Cardiac septum (tissue), 1 donor: ENCODE measurements at regions not wholly inside any gene's neighbourhood (a gene's known extent, or its start where the extent isn't known, plus 50 kb on each side); places are given as distances from the start of the nearest gene placed in this dataset.
"Not testable (repeated sequence)": the region's sequence is repeated elsewhere in the genome, so short reads cannot be mapped to it uniquely, and the experiment has no call there.

Source experiments
- DNase-seq: peaks from one replicate; pipeline ENCODE4 v3.0.0-alpha.2; 2020; ENCODE audit warnings: low spot score
- intact Hi-C: fragments of 100-400 bp; cut with DNase I; formaldehyde crosslinking; loops from one replicate; pipeline ENCODE4 v1.14.0; 2022
- donor health status: DM: no; HTN: no; CAD: no.

DNA sequence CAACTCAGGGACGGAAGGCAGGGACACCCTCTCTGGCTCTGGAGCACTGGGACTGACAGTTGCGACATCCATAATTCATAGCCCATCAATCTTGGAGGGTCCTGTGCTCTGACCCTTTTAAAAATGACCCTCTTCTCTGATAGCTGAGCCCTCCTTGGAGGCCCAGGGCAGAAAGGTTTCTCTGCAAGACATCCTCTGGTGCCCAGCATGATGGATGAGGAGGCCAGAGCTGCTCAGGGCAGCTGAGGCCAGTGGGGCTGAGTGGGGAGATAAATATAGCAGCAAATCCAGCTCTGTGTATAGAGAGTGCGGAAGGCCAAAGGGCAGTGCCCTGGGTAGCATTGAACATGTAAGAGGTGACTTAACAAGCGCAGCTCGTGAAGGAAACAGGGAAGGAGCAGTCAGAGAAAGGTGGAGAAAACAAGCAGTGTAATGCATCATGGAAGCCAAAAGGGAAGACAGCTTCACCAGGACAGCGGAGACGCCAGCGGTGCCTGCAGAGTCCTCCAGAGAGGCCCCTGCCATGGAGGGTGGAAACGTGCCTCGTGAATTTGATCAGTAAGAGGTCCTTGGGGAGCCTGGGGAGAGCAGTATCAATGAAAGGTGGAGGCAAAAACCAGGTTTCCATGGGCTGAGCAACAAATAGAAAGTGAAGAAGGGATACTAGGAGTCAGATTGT is 50.4 kb upstream of the FMOD start:
- intact Hi-C loops: no loop called here
- DNase-seq: no peak

DNA sequence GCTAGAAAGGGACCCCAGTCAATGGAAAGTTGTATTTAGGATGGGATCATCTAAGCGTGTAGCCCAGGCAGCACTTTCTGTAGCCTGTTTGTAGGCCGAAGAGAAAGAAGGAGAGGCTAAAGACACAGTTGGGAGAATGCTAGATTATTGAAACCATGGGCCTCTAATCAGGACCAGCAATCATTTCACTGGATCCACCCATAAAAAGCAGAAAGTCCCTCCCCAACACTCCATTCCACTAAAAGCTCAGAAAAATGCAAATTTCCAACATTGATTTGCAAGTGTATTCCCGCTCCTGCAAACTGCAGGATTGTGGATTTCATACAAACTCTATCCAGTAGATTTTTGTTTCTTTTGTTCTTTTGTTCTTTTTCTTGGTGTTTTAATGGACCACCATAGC is 51.2 kb upstream of the FMOD start:
- intact Hi-C loops: no loop called here
- DNase-seq: no peak

DNA sequence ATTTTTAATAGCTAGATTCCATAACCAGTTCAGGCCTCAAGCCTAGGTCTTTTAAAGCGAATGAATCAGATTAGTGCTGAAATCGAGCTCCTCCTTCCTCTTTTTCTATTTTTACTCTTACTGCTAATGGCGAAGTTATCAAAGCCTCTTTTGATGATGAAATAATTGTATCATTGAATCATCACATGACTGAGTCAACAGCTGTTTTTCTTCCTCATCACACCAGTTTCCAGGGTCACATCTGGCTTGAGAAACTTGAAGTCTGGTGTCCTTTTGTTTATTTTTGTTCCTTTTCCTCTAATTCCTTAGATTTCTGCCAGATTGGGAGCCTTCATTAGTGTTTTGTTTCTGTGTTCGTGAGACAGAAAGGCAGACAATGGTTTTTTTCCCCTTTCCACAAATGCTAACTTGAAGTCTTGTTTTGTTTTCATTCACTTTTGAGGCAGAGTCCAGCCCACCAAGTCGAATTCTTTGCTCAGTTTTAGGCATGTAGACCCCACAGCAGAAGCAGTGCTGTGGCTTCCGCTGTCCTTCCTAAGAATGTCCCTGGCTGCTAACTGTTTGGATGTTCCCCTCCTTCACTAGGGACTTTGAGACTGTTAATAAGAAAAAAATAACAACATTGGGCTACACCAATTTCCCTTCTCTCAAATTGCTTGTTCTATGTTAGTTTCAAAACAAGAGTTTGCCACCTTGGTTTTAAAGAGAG is 51.9 kb upstream of the FMOD start:
- intact Hi-C loops: no loop called here
- no peak for DNase-seq

DNA sequence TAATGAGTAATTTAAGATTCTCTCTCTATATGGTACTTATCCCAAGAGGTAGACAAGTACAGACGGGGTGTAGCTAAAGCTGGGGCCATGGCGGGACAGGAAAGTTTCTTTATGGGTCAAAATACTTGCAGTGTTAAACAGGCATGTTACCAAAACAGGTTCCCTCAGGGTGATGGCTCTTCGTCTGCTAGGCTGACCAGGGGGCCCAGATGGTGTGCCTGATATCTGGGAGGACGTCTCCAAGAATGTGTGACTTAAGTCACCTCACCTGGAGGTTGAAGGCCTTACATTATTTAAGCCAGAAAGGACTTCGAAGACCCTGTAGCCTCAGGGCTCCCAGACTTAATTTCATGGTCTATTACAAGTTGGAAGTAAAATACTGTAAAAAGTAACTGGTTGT is 52.7 kb upstream of the FMOD start:
- no peak for DNase-seq
- intact Hi-C loops: no loop called here

DNA sequence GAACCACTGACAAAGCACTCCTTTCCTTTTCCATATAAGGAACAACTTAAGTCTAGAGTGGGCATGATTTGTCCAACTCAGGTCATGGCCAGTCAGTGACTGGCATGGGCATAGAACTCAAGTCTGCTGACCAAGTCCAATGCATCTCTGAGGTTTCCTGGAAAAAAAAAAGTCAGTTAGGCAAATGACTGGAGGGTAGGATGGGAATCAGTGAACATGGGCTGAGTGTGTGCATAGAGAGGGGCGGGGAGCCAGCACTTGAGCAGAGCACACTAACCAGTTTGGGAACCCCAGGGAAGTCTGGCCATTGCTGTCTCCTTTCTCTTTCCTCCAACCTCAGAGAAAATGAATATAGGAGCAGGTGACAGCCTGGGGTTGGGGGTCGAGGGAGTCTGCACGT is 53.6 kb upstream of the FMOD start:
- DNase-seq: no peak
- intact Hi-C loops: no loop called here

DNA sequence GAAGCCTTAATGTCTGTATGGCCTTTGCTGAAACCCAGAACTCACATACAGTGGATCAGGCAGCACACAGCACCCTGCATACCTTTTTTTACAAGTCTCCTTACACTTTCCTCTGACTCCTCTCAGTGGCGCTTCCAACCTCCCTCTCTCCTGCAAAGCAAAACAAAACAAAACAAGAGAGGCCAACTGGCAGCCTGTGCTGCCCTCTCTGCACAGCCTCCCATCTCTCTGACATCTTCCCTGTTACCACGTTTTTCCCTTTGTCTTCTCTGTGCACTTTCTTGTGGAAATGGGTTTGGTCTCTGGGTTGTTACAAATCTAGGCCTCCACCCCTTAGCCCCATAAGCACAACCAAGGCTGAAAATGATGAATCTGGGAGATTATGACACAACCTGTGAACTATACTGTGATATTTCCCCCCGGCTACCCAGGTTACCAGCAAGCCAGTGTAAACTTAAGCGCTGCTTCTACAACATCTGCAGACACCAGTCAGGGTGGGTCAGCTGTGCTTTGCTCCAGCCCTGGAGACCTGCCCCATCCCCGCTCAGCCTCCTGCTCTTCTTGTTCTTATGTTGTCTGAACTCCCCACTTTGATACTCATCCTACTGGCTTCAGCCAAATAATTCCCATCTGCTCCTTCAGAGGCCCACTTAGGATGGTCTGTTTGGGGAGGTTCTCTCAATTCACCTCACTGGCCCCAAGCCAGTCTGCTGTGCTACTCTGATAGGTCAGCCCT is 54.9 kb upstream of the FMOD start:
- no peak for DNase-seq
- intact Hi-C loops: loop anchor here (5.0 kb wide), 2 partner anchors 36 to 39 kb away; no protein-coding TSS in a partner anchor

DNA sequence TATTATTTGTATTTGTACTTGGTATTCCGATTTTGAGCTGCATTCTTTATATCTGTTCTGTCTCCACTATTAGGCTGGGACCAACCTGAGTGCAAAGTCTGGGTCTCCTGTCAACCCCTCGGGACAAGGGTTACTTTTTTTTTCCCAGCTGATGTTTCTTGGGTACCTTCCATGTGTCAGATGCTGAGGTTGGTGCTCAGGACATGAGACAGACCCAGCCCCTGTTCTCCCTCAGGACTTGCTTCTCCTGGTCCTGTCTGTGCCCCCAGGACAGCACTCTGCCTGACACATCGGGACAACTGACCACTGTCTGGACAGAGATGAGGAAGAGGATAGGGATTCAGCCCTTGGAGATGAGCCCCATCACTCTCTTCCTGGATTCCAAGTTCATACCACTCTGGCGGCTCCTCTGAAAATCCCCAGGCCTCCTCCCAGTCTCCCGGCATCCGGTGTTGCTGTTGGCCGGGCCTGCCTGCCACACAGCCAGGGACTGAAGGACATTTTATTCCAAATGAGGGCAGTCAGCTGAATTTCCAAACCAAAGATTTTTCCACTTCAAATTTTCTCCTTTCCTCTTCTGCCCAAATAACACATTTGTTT is 55.6 kb upstream of the FMOD start:
- intact Hi-C loops: loop anchor here (5.0 kb wide), 2 partner anchors 36 to 39 kb away; no protein-coding TSS in a partner anchor
- peak; percentile 85 for DNase-seq

DNA sequence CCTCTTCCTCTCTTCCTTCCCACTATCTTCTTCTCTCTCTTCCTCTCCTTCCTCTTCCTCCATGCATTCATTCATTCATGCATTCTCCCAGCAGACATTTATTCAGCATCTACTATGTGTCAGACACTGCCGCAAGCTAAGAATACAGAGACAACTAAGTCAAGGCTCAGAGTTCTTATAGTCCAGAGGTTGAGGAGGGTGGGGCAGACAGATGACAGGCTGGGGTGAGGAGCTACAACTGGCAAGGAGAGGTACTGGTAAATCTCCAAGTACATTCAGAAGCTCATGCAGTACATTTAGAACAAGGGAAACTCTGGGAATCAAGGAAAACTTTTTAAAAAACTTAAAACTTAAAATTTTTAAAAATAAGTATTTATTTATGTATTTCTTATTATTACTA is 56.4 kb upstream of the FMOD start:
- no peak for DNase-seq
- intact Hi-C loops: loop anchor here (5.0 kb wide), 2 partner anchors 35 to 40 kb away; no protein-coding TSS in a partner anchor

DNA sequence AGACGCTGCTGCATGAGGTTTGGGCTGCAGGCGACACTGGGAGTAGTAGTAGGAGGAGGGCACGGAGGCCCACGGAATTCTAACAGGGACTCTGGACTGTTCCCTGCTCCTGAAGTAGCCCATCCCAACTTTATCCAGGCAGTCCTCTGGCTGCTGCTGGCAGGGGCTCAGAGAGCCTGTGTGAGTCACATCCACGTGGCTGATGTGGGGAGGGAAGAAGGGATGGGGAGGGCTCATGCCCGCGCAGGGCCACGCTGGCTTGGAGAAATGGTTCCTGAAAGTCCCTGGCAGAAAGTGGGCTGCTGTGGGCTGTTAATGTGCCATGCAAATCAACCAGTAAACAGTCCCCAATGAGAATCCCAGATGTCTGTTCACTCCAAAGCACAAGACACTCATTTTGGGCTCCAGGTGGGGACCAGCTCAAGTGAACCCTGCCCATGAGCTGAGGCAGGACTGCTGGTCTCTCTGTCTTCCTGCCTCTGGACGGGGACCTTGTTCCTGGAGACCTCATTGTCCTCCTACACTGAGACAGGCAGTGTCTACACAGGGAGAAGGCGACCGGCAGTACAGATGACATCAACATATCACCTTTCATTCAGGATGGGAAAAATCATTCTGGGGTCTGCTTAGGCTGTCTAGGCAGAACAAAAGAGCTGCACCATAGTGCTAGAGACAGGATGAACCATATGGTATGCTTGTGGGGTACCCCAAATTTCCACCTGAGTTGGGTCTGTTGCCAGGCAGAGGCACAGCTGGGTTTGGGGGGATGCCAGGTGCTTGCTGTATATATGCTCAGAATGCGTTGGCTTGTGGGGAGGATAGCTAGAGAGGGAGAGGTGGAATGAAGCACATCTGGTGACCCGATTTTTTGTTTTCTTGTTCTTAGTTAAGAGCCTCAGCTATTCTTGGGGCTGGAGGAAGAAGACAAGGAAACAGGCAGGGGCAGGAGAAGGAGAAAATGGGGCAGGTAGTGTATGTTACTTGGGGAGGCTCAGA is 57.9 kb upstream of the FMOD start:
- intact Hi-C loops: loop anchor here (5.0 kb wide), 2 partner anchors 34 to 41 kb away; no protein-coding TSS in a partner anchor

DNA sequence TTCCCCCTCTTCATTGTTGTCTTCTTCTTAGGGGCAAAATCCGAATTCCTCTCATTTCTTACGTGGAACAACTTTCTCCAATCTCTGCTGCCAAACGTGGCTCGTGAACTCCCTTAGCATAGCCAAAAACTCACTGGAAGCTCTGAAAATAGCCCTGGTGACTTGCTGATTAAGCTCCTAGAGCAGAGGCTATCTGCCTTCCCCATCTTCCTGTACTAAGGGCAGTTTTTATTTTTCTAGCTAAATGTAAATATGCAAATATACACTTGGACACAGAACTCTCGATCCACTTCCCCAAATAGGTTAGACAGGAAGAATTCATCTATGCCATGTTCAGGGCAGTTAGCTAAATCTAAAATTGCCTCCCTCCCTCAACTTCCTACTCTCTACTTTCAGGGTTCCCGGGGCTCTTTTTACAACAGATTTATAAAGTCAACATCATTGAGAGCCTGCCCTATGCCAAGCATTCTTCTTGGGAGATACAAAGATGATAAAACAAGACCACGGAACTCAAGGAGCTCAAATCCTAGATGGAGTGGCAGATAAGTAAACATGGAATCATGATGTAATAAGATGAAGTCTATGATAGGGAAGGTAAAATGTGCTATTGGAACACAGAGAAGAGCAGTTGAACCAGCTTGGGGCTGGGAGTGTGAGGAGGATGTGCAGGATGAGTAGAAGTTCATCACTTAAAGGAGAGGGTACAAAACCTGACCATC is 59.4 kb upstream of the FMOD start:
- DNase-seq: no peak
- intact Hi-C loops: no loop called here

More for the DNA sequence above, 57.9 kb upstream of the FMOD start:
- peak; percentile 90 for DNase-seq

DNA sequence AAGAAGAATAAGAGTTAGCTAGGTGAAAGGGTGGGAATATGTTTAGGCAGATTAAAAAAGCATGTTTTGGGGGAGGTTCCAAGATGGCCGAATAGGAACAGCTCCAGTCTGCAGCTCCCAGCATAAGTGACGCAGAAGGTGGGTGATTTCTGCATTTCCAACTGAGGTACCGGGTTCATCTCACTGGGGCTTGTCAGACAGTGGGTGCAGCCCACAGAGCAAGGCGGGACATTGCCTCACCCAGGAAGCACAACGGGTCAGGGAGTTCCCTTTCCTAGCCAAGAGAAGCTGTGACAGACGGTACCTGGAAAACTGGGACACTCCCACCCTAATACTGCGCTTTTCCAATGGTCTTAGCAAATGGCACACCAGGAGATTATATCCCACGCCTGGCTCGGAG is 60.5 kb upstream of the FMOD start:
- intact Hi-C loops, DNase-seq: not testable (repeated sequence)

DNA sequence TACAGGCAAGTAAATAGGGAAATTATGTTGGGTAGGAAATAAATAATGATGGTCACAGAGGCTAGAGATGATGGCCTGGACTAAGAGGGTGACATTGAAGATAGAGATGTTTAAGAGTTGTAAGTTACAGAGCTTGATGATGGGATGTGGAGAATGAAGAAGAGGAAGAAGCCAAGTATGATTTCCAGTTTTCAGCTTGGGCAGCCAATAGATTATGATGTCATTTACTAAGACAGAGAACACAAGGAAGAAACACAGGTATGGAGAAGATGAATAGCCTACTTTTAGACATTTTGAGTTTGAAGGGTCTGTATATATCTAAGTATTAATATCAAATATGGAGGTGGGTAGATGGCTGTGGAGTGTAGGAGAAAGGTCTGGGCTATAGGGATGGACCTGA is 56.0 kb upstream of the PRELP start:
- no peak for DNase-seq
- intact Hi-C loops: no loop called here

DNA sequence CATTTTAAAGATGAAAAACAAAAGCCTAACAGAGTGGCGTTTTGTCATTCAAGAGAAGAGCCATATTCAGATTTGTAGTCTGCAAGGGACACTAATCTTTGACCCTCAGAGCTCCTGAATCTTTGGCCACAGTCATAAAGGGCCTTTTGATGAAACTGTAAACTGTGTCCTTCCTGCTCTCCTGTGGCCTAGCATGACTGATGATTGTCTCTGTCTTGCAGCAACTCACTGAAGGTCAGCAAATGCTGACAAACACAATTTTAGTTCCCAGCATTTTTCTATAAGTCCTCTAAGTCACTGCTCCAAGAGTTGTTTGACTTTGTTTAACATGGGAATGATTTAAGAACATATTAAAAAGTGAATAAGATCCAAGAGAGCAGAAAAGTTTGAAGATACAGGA is 55.3 kb upstream of the PRELP start:
- intact Hi-C loops: no loop called here
- DNase-seq: no peak

DNA sequence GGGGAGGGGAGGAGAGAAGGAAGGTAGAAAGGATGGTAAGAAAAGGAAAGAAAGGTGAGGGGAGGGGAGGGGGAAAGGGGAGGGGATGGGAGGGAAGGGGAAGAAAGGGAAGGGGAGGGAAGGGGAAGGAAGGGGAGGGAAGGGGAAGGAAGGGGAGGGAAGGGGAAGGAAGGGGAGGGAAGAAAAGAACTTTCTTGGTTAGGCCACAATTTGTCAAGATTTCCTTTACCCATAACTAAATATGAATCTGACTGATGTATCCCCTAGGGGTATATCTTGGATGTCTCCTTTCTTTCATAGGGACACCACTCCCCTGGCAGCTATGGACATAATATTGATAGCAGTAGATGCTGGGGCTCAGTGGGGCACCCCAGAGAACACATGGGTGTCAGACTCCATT is 54.4 kb upstream of the PRELP start:
- no peak for DNase-seq
- intact Hi-C loops: no loop called here

DNA sequence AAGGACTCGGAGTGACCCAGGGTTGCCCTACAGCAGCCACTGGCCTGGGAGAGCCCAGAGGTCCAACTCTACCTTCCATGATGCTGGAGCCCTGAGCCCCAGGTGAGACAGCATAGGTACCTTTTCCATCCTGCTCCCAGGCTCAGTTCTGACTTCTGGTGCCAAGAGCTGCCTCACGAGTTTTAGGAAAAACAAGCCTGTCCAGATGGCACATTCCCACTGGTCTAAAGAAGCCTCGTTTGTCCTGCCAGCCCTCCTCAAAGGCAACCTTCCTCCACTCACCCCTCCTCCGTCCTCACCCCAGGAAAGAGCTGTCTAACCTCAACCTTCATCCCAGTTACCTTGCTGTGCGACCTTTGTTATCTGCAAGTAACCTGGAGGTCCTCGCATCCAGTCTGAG is 53.5 kb upstream of the PRELP start:
- no peak for DNase-seq
- intact Hi-C loops: no loop called here

DNA sequence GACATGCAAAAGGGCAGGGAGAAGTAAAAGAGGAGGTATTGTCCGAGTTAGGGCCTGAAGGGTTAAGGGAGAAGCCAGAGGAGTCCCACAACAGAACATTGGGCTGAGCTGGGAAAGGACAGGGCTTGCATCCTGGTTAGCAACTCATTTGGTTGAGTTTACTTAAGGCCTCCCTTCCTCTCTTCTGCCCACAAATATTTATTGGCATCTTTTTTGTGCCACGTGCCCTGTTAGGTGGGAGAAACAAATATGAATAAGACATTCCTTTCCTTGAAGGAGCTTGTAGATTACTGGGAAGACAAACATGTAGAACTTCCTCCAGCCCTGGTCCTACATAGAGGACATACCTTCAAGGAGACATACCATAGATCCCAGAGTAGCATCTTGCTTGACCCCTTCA is 53.0 kb upstream of the PRELP start:
- intact Hi-C loops: no loop called here
- DNase-seq: no peak

DNA sequence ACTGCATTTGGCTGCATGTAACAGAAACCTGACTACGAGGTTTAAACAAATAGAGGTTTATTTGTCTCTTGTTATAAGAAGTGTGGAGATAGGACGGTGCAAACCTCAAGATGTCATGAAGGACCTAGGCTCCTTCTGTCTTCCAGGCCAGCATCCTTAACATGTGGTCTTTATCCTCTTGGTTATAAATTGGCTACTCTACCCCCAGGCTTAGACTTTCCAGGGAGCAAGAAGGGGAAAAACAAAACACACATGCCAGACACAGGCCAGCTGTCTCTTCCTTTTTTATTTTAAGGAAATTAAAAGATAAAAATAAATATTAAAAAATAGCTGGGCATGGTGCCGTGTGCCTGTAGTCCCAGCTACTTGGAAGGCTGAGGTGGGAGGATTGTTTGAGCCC is 51.3 kb upstream of the PRELP start:
- intact Hi-C loops: no loop called here
- DNase-seq: no peak

DNA sequence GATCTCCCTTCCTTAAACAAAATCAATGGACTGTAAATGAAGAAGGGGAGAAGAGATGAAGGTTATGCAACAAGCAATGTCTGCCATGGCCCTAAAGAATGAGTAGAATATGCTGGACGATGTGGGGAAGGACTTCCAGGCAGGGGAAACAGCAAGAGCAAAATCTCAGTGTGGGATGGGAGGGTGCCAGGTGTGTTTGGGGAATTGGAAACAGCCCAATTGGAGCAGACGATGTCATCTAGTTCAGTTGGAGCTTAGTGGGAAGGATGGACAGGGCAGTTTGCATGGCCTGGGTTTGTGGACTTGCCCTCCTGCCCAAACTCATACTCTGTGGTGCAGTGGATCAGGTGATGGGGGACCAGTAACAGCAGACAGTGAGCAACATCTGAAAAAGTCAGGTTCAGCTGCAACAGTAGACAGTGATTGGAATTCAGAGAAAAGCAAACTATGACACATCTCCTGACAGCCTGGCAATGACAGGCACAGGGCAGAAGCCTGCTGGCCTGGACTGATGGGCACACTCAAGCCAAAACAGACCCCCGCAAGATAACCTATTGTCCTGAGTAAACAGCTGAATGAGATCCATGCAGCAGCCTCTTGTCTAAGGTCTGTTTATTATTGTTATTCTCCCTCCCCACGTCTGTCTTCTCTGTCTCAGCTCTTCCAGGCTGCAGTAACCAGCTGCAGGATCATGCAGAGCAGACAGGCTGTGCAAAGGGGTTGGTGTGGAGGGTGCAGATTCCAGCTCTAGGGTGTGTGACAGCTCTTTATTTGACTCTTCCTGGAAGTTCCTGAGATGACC is 50.5 kb upstream of the PRELP start:
- DNase-seq: no peak
- intact Hi-C loops: no loop called here
